ENCODE measurements at regions not wholly inside any gene's neighbourhood (a gene's known extent, or its start where the extent isn't known, plus 50 kb on each side); places are given as distances from the start of the nearest gene placed in this dataset.

DNA sequence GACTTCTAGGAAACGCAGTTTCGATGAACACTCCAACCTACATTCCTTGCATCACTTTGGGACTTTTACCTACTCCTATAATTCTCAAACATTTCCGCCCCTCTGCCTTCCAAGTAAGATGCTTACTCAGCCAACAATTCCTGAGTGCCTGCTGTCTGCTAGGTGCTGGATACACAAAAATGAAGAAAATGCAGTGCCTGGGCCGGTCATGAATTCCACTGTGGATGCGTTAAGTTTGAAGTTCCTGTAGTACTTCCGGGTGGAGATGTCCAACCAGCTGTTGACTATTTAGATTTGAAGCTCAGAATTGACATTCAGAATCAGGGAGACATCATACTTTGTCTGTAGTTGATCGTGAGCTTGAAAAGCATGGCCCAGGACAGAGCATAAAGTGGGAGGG, 89.2 kb downstream of the LYZL1 start:
- no peak for TF ChIP-seq EZH2 (IDR thresholded peaks at IDR 0.05; ENCODE audit: low read length, unreplicated experiment)
- TF ChIP-seq CTCF (conservative IDR thresholded peaks at IDR 0.05; ENCODE audit: low read depth, low read length) = no peak
- no peak for TF ChIP-seq EZH2phosphoT487 (IDR thresholded peaks at IDR 0.05; ENCODE audit: borderline replicate concordance, low read length)
